HTR-8/SVneo (cell line): ENCODE measurements at regions not wholly inside any gene's neighbourhood (a gene's known extent, or its start where the extent isn't known, plus 50 kb on each side); places are given as distances from the start of the nearest gene placed in this dataset.

ENCODE experiments used
- DNase-seq: peaks from one replicate; pipeline ENCODE4 v3.0.0; 2011; ENCODE audit warnings: low spot score, mixed read lengths; ENCODE audit not compliant: insufficient read length
- FAIRE-seq: peaks from 2 replicates; lab custom pipeline; 2011; peaks lifted over from hg19 to GRCh38; lab: Jason Lieb, UNC

DNA sequence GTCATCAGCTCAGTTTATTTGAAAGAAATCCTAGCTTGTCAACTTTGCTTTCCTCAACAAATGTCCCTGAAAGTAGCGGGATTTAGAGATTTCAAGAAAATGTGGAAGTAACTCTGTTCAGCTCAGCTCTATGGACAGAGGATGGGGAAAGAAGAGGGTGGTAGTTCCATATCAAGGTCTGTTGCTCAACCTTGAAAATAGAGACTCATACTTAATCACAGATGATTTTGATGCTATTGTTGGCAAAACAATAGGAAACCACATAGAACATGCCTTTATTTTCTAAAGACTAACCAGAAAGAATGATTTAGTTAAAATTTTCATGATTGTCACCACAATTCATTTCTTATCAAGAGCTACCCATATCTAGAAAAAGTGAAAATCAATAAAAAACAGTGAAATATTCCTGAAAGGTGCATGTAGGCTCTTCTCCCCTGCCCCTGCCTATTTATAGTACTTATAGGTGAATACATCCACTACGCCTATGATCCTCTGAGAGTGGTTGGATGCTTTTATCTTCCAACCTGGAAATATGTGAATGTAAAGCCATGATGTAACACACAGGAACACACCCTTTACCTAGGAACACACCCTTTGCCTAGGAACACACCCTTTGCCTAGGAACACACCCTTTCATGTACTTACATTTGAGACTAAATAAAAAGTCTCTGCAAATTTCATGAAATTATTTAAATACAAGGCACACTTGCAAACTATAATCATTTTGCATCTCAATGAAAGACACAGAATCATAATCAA lies 65.8 kb downstream of the ETAA1 start:
- DNase-seq (no peak), FAIRE-seq (no peak)

DNA sequence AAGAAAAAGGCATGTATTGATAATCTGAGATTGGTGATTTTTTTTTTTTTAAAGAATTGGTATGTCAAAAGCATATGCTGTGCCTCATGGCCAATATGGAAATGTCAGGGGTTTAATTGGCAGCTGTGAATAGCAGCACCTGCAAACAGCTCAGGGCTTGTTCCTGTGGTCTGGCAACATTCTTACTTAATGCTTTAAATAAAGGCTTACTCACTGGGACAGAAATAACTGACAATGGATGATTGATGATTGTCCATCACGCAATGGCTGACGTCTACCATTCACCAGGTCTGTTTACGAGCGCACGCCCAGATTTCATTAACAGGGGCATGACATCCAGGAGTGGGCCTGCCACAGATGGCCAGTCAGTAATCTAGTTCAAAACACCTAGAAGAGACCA lies 66.7 kb downstream of the ETAA1 start:
- peak; percentile 83 for FAIRE-seq
- DNase-seq, result peak; percentile 79

DNA sequence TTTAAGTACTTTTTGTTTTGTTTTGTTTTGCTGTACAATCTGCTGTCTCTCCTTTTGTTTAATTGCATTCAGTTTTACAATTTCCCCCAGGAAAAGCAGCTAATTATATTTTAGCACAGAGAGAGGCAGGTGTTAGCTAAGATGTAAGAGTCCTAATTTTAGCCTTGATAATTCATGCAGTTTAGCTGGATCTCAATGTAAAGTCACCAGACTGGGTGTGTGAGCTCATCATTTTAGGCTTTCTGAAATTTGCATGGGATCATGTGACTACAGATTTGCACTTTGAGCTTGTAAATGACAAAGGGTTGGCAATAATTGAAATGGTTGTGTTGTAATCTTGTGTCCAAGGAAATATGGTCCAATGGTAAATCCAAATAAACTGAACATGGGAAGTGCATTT lies 68.5 kb downstream of the ETAA1 start:
- no peak for FAIRE-seq

DNA sequence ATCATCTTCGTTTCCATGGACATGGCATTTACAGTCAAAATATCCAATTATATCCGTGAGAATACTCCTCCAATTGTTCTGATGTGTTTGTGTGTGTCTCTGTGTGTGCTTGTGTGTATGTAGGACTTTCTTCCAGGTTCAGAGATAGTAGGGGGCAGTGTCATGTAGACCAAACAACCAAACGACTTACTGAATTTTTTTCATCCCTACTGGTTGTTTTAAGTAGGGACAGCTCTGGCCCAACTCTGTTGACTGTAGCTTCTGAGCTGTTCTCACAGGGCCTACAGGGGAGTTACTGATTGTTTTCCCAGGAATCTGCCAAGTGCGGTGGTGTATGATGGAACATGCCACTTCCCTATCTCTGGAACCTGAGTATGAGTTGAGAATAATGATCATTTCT lies 69.6 kb downstream of the ETAA1 start:
- DNase-seq, result no peak
- no peak for FAIRE-seq

More for the DNA sequence above, 68.5 kb downstream of the ETAA1 start:
- no peak for DNase-seq

DNA sequence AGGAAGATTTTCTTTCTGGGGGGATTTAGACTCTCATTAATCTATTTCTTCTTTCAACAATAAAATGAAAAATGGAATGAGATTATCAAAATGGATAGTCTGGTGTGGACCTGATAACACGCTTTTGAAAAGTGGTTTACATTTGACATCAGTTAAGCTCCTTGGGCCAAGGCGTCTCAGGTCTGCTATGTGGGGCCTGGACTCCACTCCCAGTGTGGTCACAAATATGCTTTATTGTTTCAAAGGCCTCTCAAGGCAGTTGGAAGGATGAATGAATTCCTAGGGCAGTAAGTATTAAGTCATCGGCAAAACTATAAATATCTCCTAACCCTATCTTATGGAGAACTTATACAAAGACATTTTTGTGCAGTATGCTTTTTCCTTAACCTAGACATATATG lies 74.5 kb downstream of the ETAA1 start:
- DNase-seq (no peak), FAIRE-seq (no peak)

DNA sequence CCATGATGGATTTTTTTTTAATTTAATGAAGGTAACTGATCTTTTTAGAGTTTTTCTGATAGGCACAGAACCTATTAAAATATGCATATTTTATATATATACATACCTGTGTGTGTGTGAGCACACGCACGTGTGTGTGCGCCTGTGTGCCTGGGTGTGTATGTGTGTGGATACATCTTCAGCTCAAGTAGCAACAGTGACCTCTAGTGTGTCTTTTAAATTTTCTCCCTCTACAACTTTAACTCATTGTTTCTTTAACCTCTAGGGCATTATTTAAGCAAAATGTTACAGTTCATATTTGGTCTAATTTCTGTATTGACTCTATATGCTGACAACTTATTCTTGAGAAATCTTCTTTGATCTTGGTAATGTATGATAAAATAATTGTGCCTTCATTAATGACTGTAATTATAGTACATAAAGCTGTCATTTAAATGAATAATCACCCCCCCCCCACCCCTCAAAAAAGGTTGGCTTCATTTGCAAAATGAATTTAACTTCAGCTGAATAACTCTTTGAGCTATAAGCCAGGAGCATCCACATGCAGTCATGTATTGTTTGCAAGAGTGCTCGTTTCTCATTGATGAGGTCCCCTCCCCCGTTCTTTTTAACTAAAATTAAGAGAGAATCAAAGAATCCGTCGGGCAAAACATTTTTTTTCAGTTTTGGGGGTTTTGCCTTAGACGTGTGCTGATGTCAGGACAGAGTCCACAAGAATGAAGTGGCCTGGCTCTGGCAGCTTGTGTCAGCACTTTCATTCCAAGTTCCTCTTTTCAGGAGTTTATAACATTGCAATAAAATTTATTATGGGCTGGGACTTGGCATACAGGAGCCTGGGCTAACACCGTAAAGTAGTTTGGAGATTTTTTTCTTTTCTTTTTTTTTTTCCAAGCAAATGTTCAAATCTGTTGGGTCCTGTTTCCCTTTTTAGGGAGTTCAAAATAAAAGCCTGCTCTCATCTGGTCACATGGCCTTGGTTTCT lies 80.0 kb downstream of the ETAA1 start:
- FAIRE-seq (peak; percentile 40), DNase-seq (peak; percentile 21)

DNA sequence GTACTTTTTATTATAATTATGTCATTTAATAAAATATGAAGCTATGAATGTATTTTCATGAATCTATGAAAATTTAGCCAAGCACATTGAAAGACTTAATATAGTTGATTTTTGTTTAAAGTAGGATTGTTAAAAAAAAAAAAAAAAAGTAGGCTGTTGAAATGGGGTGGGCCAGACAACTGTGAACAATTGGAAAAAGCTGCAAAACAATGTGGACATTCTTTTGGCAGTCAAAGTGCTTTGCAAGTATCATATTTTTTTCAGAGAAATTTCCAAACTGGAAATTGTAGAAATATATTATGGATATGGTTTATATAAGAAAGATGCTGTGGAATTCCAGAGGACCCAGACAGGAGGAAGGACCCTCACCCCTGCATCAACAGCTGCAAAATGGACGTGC lies 82.1 kb downstream of the ETAA1 start:
- no peak for FAIRE-seq
- no peak for DNase-seq

DNA sequence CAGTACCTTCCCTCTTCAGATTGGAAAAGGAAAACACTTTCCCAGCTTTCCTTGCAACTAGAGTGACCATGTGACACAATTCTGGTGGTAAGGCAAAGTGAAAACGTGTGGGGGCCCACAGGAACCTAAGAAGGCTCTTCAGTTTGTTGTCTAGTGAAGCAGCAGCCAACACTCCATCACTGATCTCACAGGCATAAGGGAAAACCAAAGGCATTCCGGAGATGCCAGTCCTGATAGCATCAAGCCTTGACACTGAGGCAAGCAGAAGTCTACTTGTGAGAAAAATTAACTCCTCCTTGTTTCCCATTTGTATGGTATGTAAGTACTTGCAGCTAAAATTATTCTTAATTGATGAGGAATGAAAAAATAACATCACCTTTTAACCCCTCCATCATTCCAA lies 88.3 kb downstream of the ETAA1 start:
- FAIRE-seq (no peak), DNase-seq (peak; percentile 30)

DNA sequence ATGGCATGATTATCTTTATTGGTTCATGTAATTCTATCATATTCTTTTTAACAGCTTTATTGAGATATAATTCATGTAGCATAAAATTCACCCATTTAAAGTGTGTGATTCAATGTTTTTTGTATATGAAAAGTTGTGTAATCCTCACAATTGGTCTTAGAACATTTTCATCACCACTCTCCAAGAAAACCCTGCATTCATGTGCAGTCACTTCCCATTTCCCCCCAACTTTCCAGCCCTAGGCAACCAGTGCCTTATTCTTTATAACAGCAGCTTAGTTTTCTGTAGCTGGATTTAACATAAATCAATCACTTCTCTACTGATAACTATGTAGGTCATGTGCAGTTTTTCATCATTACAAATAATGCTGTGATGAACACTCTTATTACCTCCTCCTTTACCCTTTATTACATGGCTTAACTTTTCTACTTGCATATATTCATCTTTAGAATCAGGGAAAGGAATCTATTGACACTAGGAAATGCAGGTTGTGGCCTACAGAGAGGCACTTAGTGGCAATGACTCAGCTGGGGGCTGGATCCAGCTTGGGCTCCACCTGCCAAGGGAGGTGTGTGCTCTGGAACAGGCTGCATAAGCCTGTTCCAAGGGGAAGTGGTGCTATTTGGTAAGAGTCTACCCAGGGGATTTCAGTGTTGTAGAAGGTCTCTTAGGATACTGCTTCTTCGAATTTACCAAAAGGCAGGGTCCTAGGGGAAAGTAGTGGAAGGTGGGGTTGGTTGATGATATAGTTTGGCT lies 89.1 kb downstream of the ETAA1 start:
- FAIRE-seq (no peak), DNase-seq (no peak)

DNA sequence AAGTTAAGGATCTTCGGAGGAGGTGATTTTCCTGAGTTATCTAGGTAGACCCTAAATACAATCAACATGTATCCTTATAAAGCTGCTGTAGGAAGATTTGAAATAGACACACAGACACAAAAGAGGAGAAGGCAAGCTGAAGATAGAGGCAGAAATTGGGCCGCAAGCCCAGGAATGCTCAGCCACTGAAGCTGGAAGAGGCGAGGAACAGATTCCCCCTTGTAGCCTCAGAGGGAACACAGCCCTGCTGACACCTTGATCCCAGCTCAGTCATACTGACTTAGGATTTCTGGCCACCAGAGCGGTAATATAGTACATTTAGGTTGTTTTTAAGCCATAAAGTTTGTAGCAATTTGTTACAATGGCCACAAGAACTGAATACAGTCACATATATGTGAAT lies 90.9 kb downstream of the ETAA1 start:
- FAIRE-seq (no peak), DNase-seq (no peak)

DNA sequence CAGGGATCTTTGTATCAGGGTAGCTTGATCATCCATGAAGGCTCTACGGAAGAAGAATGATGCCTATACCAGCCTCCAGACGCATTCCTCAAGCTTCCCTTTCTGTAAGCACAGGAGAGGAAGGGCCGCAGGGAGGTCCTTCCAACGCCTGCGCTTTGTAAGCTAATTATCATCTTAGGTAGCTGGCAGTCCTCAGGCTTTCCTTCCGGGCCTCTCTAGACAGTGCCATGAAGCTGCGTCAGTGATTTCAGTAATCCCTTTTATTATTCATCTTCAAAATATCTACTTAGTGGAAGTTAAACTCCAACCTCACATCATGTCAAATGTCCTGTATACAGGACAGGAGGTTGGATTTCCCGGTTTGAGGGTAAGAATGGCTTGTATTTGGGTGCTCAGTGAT lies 92.3 kb downstream of the ETAA1 start:
- no peak for FAIRE-seq
- no peak for DNase-seq

DNA sequence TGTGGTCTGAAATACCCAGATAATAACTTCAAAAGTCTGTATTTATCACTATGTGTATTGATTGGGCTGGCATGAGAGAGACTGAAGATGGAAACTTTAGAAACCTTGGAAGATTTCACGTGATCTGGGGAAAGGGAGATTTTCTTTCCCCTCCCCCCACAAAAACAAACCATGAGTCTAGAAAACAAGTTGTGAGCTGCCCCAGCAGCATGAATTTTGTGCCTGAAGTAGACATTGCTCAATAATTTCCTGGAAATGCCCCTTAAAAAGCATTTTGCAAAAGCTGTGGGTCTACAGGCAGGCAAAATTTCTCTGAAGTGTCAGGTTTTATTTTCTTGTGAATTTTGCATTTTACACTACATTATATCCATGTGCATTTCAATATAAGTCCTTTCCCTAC lies 101.8 kb downstream of the ETAA1 start:
- DNase-seq (no peak), FAIRE-seq (no peak)

DNA sequence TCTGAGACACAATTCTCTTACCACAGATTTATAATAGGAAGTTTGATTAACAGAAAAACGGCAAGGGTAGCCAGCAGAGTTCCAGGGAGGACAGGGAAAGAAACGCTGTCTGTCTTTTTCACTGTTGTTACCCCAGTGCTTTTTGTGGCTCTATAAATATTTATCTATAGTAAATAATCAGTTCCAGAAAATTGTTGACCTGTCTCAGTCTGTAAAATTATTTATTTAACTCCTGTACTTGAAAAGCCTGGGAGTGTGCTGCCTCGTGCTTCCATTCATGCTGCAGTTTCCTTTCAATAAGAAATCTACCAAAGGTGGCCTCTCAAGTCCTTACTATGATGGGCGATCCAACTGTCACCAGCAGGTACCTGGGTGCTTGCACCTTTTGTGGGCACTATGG lies 102.9 kb downstream of the ETAA1 start:
- FAIRE-seq, result no peak
- DNase-seq, result no peak

DNA sequence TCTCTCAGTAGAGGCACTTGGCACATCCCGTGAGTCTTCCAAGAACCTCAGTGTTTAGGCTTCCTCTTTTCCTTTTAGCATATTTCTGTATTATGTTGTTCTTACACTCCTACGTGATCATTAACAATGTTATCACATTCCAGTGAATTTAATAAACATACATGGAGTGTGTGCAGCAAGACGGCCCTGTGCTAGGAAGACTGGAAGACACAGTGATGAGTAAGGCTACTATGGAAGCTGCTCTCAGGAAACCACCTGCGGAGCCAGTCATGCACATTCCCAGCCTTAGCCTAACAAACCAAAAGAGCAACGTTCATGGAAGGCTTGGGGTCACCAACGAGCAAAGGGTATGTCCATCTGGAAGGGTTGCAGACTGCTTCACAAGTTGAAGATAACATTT lies 103.4 kb downstream of the ETAA1 start:
- no peak for FAIRE-seq
- no peak for DNase-seq

DNA sequence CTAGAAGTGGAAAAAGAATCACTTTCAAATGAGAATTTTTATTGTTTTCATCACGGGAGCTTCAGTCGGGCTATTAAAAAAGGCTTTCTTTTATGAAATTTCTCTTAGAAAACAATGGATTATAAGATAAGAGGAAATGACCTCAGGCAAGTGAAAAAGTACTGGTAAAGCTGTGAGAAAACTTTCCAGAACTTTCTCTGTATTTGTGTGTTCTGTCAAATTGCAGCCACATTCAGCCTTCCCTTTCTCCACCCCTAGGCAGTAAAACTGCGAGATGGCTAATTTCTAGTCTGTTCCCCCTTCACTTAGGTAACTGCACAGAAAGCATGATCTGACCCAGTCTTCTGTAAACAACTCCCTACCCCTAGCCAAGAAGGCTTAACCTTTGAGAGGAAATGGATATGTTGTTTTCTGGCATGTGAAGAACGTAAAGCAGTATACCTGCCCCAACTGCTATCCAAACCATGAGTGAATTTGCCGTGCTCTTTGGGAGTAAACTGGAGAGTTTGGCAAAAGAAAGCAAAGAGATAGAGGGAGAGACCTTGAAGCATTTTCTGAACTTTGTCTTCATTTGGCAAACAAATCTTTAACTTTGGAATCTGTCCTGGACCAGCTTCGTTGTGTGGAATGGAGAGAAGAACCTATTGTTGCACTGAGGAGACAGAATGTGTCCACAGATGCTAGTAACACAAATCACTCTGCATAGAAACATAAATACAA lies 105.4 kb downstream of the ETAA1 start:
- no peak for DNase-seq
- FAIRE-seq, result peak; percentile 23

DNA sequence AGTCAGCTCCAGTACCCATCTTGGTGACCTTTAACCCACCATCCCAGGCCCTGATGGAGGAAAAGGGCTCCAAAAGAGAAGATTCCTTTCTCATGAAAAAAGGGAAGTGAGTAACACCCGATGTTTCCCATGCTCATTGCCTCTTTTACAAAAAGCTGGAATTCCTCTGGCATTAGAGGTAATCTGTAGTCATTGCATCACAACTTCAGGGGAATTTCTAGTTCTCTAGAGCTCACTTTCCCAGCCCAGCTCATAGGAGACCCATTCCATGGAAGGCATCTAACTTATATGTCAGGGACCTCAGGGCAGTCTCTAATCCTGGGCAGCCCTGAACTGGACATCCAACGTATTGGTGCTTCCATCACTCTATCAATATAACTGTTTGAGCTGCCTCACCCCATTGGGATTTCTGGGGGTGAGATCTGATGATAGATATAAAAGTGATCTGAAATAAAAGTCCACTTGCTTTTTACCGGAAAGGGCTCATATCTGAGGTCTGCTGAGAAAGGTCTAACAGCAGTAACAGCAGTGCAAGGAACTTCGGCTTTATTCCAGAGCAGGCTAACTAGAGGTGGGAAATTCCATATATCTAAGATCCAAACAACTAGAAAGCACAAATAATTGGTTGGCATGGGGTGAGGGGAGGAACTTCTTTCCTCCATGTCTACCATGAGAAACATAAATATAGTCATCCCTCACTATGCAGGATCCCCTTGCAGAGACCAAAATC lies 106.1 kb downstream of the ETAA1 start:
- FAIRE-seq (no peak), DNase-seq (peak; percentile 45)

DNA sequence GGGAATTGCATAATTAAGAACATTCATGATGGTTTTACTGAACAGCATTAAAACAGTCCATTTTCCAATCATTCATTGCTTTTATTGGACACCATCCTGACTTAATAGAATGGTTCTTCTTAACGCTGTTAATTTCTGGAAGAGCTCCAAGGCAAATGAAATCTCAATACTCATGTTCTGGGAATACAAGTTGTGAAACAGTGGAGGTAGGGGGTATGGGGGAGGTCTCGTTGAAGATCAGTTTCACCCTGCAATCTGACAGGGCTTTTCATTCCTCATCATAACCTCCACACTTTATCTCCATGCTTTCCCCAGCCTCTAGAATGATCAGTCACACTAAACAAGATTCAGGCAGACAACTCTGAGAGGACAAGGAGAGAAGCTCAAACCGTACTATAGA lies 113.6 kb downstream of the ETAA1 start:
- FAIRE-seq, result no peak
- no peak for DNase-seq

DNA sequence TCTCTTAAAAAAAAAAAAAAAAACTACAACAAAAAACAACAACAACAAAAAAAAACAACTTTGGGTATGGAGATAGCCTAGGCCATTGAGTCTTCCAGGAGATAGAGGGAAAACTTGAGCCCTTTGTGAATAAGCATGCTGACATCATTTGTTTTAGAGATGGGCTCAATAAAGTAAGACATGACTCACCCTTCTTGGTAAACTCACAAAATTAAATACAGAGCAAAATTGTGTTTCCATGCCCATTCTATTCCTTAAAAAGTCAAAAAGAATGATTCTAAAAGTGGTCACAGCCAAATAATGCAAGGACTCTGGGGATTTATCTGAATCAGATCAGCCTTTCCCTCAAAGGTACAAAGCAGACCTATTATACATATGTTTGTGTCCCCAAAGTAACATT lies 117.4 kb downstream of the ETAA1 start:
- FAIRE-seq, result no peak

DNA sequence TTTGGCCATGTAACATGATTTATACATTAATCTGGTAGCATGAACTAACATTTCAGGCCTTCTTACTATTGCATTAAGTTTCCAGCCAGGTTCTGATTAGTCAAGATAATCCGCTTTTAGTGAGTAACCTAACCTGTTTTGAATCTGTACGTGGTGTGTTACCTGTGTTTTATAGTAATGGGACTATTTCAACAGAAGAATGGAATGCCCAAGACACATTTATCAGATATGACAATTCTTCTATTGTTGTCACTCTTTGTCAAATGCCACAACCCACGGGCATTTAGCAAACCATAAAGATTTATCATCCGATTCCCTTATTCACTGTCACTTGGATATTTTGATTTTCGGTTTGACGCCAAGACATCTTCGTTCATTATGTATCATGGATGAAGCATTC lies 117.9 kb downstream of the ETAA1 start:
- FAIRE-seq (no peak), DNase-seq (no peak)

More for the DNA sequence above, 117.4 kb downstream of the ETAA1 start:
- DNase-seq, result no peak
